ENCODE measurements at regions not wholly inside any gene's neighbourhood (a gene's known extent, or its start where the extent isn't known, plus 50 kb on each side); places are given as distances from the start of the nearest gene placed in this dataset.

- no peaks in the 10 kb centered on the region for H3K4me1 ChIP-seq
- 95 to 99% methylated on average over 10 of the region's 10 CpGs for WGBS, 2 donors
- no peaks in the 10 kb centered on the region for H3K36me3 ChIP-seq
- no peak overlapping the region for H3K4me3 ChIP-seq (replicated peaks in 1 of 3)
- H3K27ac ChIP-seq: no peak overlapping the region
- TF ChIP-seq CTCF (IDR thresholded peaks at IDR 0.05): no peak
- no peak for TF ChIP-seq POLR2A (IDR thresholded peaks at IDR 0.05)
- no peaks in the 10 kb centered on the region for H3K9me3 ChIP-seq
- intact Hi-C loops (cut with DNase I): no loop called here
- DNase-seq: no peak
- H3K27me3 ChIP-seq: no peaks in the 10 kb centered on the region
Measured at GRCh38 chr2:136301006-136301405, 183.1 kb upstream of the CXCR4 start.

GRCh38 chr2:136298631-136299030 lies 180.7 kb upstream of the CXCR4 start:
- Histone ChIP-seq H3K4me3 (replicated peaks in 1 of 3) (no peak overlapping the region), H3K9me3 (no peaks in the 10 kb centered on the region), H3K36me3 (no peaks in the 10 kb centered on the region), H3K27ac (no peak overlapping the region), H3K27me3 (no peaks in the 10 kb centered on the region), H3K4me1 (no peaks in the 10 kb centered on the region)
- TF ChIP-seq CTCF (IDR thresholded peaks at IDR 0.05) (no peak), POLR2A (IDR thresholded peaks at IDR 0.05) (no peak)
- no peak for DNase-seq
- intact Hi-C loops (cut with DNase I): no loop called here
- WGBS, 2 donors: 94 to 95% methylated on average over 5 of the region's 5 CpGs

GRCh38 chr2:136297994-136298393 lies 180.0 kb upstream of the CXCR4 start:
- Histone ChIP-seq H3K27ac (no peak overlapping the region), H3K4me3 (replicated peaks in 1 of 3) (no peak overlapping the region), H3K27me3 (no peaks in the 10 kb centered on the region), H3K36me3 (no peaks in the 10 kb centered on the region), H3K4me1 (no peaks in the 10 kb centered on the region), H3K9me3 (no peaks in the 10 kb centered on the region)
- DNase-seq: no peak
- WGBS, 2 donors: 92 to 95% methylated on average over 4 of the region's 4 CpGs
- intact Hi-C loops (cut with DNase I): no loop called here
- TF ChIP-seq CTCF (IDR thresholded peaks at IDR 0.05) (no peak), POLR2A (IDR thresholded peaks at IDR 0.05) (no peak)

GRCh38 chr2:136297312-136297711 lies 179.4 kb upstream of the CXCR4 start:
- Histone ChIP-seq H3K4me3 (replicated peaks in 1 of 3) (no peak overlapping the region), H3K4me1 (no peaks in the 10 kb centered on the region), H3K36me3 (no peaks in the 10 kb centered on the region), H3K27me3 (no peaks in the 10 kb centered on the region), H3K27ac (no peak overlapping the region), H3K9me3 (no peaks in the 10 kb centered on the region)
- DNase-seq: no peak
- TF ChIP-seq CTCF (IDR thresholded peaks at IDR 0.05) (no peak), POLR2A (IDR thresholded peaks at IDR 0.05) (no peak)
- intact Hi-C loops (cut with DNase I): no loop called here
- 57 to 82% methylated on average over 3 of the region's 3 CpGs for WGBS, 2 donors

- intact Hi-C loops (cut with DNase I): no loop called here
Measured at GRCh38 chr2:136295168-136295567, 177.2 kb upstream of the CXCR4 start.

More at GRCh38 chr2:136295168-136295567, 177.2 kb upstream of the CXCR4 start:
- Histone ChIP-seq H3K4me3 (replicated peaks in 1 of 3) (no peak overlapping the region), H3K36me3 (no peaks in the 10 kb centered on the region), H3K4me1 (no peaks in the 10 kb centered on the region), H3K27me3 (no peaks in the 10 kb centered on the region), H3K27ac (no peak overlapping the region), H3K9me3 (no peaks in the 10 kb centered on the region)
- 82 to 96% methylated on average over 1 of the region's 1 CpG for WGBS, 2 donors
- no peak for DNase-seq
- TF ChIP-seq CTCF (IDR thresholded peaks at IDR 0.05): no peak
- TF ChIP-seq POLR2A (IDR thresholded peaks at IDR 0.05): no peak

All from thyroid gland (tissue), 4 donors.